PC-9 (cell line): ENCODE measurements at regions not wholly inside any gene's neighbourhood (a gene's known extent, or its start where the extent isn't known, plus 50 kb on each side); places are given as distances from the start of the nearest gene placed in this dataset.

Experiments used
- CTCF ChIP-seq: fragments of 200-600 bp; sonication (generic); conservative IDR thresholded peaks from 2 replicates; pipeline ENCODE4 v1.6.1; 2017; ENCODE audit warnings: mixed run types, antibody characterized with exemption, mild to moderate bottlenecking, moderate library complexity
- EZH2 ChIP-seq: fragments of 200-600 bp; sonication (generic); IDR thresholded peaks from 2 replicates; pipeline ENCODE4 v1.8.0; 2017; ENCODE audit warnings: antibody characterized with exemption, low read depth

- TF ChIP-seq CTCF: no peak
- TF ChIP-seq EZH2: no peak
Observed at GRCh38 chr2:116042530-116042929, 1600.1 kb downstream of the DPP10 start.
